HUDEP-2 (cell line): ENCODE measurements at regions not wholly inside any gene's neighbourhood (a gene's known extent, or its start where the extent isn't known, plus 50 kb on each side); places are given as distances from the start of the nearest gene placed in this dataset.
A peak's percentile ranks its signal among the peaks of the same experiment; 100 is the strongest.
"Not testable (repeated sequence)": the region's sequence is repeated elsewhere in the genome, so short reads cannot be mapped to it uniquely, and the experiment has no call there.

Experiments
- DNase-seq, 76 experiments: peaks; one replicate each; lab custom pipeline; 2025; ENCODE audit not compliant: unreplicated experiment in 76 of 76; lab: John Stamatoyannopoulos, UW

- not testable (repeated sequence) for DNase-seq
These were observed 66.2 kb downstream of the SYT15 start for GRCh38 chr10:46645110-46645509.

DNA sequence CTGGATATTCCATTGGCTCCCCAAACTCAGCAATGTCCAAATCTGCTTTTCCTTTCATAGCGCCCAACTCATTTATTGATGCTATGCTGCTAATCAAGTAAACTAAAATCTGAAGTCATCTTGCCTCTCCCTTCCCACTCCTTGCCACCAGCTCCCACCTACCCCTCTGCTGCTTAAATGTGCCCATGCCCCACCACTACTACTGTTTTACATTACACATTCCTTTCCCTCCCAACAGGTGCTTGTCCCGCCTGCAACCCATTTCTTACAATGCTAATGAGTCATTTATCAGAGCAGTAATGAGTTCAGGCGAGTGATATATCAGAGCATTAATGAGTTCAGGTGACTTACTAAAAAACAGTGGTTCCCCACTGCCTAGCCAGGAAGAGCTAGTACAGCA lies 67.2 kb downstream of the SYT15 start:
- not testable (repeated sequence) for DNase-seq

GRCh38 chr10:46650967-46651366 lies 72.0 kb downstream of the SYT15 start:
- DNase-seq = not testable (repeated sequence)

DNA sequence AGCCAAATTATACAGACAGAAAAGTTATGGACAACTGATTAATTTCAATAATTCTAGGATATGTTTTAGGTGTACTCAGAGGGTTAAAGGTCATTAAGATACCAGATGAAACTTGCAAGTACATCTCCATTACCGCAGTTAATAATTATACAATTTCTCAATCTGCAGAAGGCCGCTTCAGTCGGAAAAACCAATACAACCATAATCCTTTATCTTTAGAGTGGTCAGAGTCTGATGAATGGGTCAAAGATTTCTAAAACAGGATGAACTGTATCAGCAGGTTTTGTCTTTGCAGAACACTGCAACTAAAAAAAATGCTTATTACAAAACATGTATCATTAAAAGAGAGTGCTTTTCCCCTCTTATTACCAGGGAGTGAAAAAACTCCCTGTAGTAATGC lies 78.5 kb downstream of the SYT15 start:
- not testable (repeated sequence) for DNase-seq

GRCh38 chr10:46660027-46660834 lies 81.3 kb downstream of the SYT15 start:
- not testable (repeated sequence) for DNase-seq

- not testable (repeated sequence) for DNase-seq
These were observed 81.9 kb downstream of the SYT15 start for GRCh38 chr10:46660835-46661164.

- not testable (repeated sequence) for DNase-seq
These were observed 86.6 kb downstream of the SYT15 start for GRCh38 chr10:46665536-46665935.

GRCh38 chr10:46668357-46668997 lies 89.5 kb downstream of the SYT15 start:
- not testable (repeated sequence) for DNase-seq

DNA sequence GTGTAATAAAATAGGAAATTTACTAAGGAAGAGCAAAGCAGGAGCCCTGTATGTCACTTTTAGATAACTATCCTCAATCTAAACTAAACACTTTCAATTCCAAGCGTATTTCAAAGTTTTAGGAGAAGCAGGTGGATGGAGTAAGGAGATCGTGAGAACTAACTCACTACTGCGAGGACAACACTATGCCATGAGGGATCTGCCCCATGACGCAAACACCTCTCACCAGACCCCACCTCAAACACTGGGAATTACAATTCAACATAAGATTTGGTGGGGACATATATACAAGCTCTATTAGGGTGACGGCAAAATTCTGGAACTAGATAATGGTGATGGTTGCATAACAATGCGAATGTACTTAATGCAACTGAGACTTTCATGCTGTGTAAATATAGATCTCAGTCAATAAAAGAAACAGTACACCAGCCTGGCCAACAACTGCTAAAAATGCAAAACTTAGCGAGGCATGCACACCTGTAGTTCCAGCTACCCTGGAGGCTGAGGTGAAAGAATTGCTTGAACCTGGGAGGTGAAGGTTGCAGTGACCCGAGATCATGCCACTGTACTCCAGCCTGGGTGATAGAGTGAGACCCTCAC lies 99.0 kb downstream of the SYT15 start:
- DNase-seq = not testable (repeated sequence)

- not testable (repeated sequence) for DNase-seq
These were observed 112.5 kb downstream of the SYT15 start for GRCh38 chr10:46691397-46691796.

DNA sequence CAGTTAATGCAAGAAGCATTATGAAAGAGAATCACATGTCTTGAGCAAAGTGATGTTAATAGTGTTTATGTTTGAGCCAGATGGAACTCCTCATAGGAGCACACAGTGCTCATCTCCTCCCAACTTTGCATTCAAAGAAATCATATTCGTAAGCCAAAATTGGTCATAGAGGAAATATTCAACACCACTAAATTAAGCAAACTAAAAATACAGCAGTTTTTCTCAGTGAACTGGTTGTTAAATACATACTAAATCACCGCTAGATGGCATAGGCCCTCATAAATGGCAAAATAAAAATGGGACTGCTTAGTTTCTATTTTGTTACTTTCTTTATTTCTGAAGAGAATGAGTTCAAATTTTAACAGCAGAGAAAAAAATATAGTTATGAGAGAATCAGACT lies 114.3 kb downstream of the SYT15 start:
- DNase-seq = not testable (repeated sequence)

- not testable (repeated sequence) for DNase-seq
These were observed 138.3 kb downstream of the SYT15 start for GRCh38 chr10:46717264-46717663.

DNA sequence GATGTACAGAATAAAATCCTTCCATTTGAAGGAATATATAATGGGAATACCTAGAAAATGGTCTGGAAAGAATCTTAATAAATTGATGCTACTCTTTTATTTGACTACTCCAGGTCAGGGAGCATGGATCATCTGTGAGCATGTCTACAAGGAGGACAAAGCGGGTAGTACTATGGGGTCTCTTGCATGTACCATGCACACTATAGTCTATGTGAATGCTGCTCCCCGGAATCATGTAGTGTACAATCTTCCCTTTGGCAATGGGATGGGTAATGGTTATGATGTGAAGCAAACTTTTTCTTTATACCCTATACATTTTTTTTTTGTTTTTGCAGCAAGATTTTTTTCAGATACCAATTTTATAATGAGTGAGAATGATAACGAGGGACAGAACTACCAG lies 139.1 kb downstream of the SYT15 start:
- DNase-seq = not testable (repeated sequence)

DNA sequence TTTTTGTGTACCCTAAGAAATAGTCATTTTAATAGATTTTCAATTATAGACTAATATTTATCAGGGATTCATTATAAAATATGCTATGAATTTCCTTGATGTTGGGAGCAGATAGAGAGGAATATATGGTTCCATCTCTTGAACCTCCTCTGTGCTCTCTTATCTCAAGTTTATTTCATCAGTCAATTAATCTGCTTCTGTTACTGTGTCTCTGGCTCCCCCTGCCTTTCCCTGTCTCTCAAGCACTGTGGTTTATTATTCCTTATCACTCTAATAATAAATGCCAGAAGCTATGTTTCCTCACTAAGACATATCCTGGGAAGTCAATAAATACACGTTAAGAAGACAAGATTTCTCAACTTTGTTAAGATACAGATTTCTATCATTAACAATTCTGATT lies 141.5 kb downstream of the SYT15 start:
- DNase-seq = peak in 3 of 76 experiments; percentile 1 to 5 (median 2)

DNA sequence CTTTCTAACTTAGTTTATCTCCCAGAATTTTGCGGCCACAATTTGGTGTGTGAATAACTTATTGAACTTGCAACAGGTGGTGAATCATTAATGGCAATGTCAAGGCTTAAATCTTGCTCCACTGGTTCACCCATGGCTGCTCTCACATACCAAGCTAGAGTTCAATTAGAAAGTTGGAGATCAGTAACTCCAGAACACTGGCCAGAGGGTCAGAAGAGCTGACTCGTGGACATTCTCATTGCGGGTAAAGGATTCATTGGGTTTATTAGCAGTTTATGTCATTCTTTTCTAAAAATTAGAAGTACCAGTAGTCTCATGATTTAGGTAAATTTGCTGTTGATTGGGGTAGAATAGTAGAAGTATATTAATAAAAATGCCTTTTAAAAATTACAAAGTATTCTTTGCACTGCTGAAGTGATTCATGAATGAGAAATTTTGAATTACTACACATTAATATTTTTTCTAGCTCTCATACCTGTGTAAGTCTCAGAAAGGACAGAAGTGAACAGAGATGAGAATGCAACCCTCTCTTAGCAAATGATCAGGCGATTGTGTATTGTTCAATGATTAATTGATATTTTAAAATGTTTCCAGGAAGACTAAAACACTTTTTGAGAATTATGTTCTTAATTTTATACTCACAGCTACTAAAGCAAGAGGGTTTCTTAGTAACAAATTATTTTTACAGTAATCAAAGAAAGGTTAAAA lies 142.0 kb downstream of the SYT15 start:
- not testable (repeated sequence) for DNase-seq

- DNase-seq = not testable (repeated sequence)
These were observed 145.3 kb downstream of the SYT15 start for GRCh38 chr10:46724258-46724657.

GRCh38 chr10:46728359-46728758 lies 149.4 kb downstream of the SYT15 start:
- DNase-seq = not testable (repeated sequence)

- not testable (repeated sequence) for DNase-seq
These were observed 151.8 kb downstream of the SYT15 start for GRCh38 chr10:46730729-46731128.

- not testable (repeated sequence) for DNase-seq
These were observed 154.8 kb downstream of the SYT15 start for GRCh38 chr10:46733635-46734261.

GRCh38 chr10:46734262-46734642 lies 155.3 kb downstream of the SYT15 start:
- not testable (repeated sequence) for DNase-seq

DNA sequence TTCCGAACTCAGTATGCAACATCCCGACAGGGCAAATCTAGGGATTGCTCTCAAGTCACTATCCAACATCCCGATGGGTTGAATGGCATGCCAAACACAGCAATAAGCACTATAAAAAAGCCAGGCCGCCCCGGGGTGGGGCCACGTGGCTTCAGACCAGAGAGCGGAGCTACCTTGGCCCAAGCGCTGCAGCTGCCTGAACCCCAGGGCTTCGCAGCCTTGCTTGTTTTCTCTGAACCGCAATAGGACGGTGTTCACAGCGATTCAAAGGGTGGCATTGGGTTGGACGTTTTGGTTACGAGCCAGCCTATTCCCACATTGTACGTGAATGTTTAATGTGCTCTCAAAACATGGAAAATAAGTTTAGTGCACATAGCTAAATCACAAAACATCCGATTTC lies 161.0 kb downstream of the SYT15 start:
- not testable (repeated sequence) for DNase-seq
